GM23248 (cell line): ENCODE measurements at regions not wholly inside any gene's neighbourhood (a gene's known extent, or its start where the extent isn't known, plus 50 kb on each side); places are given as distances from the start of the nearest gene placed in this dataset.

Experiments used
- EZH2 ChIP-seq: fragments of 200-600 bp; sonication (generic); IDR thresholded peaks from 2 replicates; pipeline ENCODE4 v1.6.1; 2018; ENCODE audit warnings: antibody characterized with exemption, mild to moderate bottlenecking; ENCODE audit not compliant: insufficient read depth, poor library complexity, severe bottlenecking
- EZH2phosphoT487 ChIP-seq: fragments of 200-600 bp; sonication (generic); IDR thresholded peaks from 2 replicates; pipeline ENCODE4 v1.6.1; 2018; ENCODE audit warnings: antibody characterized with exemption, moderate library complexity, mild to moderate bottlenecking, low read depth; ENCODE audit not compliant: insufficient read depth

DNA sequence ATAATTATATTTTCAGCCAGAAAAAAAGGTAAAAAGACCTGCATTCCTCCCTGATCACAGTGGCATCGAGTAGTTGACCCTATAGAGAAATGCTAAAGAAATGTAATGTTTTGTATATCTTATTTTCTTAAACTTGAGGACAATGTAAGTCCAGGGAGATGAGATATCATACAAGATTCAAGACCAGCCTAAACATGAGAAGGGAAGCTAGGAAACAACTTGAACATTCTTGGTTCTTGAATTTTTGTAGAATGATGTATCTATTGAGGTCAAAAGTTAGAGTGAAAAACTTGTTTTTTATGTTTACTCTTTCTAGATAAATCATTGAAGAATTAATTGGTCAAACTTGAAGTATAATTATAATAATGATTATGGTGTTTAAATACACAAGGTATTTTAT, 497.7 kb upstream of the TBL1XR1 start:
- TF ChIP-seq EZH2 (no peak), EZH2phosphoT487 (no peak)
